Esophagus muscularis mucosa (tissue), 3 donors: ENCODE measurements at regions not wholly inside any gene's neighbourhood (a gene's known extent, or its start where the extent isn't known, plus 50 kb on each side); places are given as distances from the start of the nearest gene placed in this dataset.

Experiments
- POLR2A ChIP-seq: fragments of 450-650 bp; IDR thresholded peaks from one replicate; pipeline ENCODE4 v1.6.1; 2017; ENCODE audit warnings: antibody characterized with exemption, moderate library complexity, mild to moderate bottlenecking, low read depth
- POLR2AphosphoS5 ChIP-seq, 2 donors: sonication (generic); formaldehyde crosslinking; IDR thresholded peaks; one replicate each; pipeline ENCODE4 v1.6.1; 2017; ENCODE audit warnings: antibody characterized with exemption in 2 of 2
- TF ChIP-seq, protein P1 (sequence below), 3 experiments: fragments of 200-600 bp in 2 of 3; fragments of 450-650 bp in 1 of 3; sonication (generic) in 2 of 3; IDR thresholded peaks; one replicate each; pipeline ENCODE4 v1.5.1; 2017 to 2019; ENCODE audit warnings: antibody characterized with exemption in 3 of 3, mild to moderate bottlenecking in 2 of 3, moderate library complexity in 1 of 3

DNA sequence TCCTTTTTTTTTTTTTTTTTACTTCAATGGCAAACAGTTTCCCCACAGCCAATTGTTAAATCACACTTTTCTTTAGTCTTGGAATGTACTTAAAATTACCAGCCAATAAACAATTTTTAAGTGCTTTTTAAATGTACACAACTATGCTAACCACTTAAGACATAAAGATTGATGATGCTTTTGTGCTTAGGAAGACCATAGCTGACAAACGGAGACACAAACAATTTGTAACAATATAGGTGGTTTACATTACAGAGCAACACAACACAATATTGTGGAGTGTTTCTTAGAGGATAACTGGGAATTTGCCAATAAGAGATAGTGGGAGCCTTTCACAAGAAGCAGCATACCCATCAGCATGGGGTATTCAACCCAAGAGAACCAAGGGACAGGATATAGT lies 798.5 kb upstream of the IGFBP3 start:
- TF ChIP-seq, protein P1, sequence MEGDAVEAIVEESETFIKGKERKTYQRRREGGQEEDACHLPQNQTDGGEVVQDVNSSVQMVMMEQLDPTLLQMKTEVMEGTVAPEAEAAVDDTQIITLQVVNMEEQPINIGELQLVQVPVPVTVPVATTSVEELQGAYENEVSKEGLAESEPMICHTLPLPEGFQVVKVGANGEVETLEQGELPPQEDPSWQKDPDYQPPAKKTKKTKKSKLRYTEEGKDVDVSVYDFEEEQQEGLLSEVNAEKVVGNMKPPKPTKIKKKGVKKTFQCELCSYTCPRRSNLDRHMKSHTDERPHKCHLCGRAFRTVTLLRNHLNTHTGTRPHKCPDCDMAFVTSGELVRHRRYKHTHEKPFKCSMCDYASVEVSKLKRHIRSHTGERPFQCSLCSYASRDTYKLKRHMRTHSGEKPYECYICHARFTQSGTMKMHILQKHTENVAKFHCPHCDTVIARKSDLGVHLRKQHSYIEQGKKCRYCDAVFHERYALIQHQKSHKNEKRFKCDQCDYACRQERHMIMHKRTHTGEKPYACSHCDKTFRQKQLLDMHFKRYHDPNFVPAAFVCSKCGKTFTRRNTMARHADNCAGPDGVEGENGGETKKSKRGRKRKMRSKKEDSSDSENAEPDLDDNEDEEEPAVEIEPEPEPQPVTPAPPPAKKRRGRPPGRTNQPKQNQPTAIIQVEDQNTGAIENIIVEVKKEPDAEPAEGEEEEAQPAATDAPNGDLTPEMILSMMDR (IDR thresholded peaks at IDR 0.05): no peak
- TF ChIP-seq POLR2AphosphoS5 (IDR thresholded peaks at IDR 0.05) (no peak), POLR2A (no peak)
